Astrocyte of the spinal cord (primary cell): ENCODE measurements at regions not wholly inside any gene's neighbourhood (a gene's known extent, or its start where the extent isn't known, plus 50 kb on each side); places are given as distances from the start of the nearest gene placed in this dataset.

Experiments used
- DNase-seq: peaks from one replicate; pipeline ENCODE4 v3.0.0; 2011; ENCODE audit warnings: low read depth, low spot score
- H3K4me3 ChIP-seq: 2 replicates; pipeline ENCODE4 v1.5.1; 2011; ENCODE audit warnings: low read depth, mild to moderate bottlenecking, low read length, moderate library complexity
- in situ Hi-C: cut with HindIII; loops from 2 replicates; pipeline ENCODE4 v1.10.0; 2017; ENCODE audit warnings: low sequenced_read_pairs
- TF ChIP-seq, protein P1 (sequence below): IDR thresholded peaks from 2 replicates; pipeline ENCODE4 v1.5.1; 2012; ENCODE audit warnings: low read depth, mild to moderate bottlenecking, low read length, inconsistent platforms

GRCh38 chr3:137297770-137298169 is 340.0 kb downstream of the IL20RB start:
- no peak for DNase-seq
- in situ Hi-C loops = no loop called here
- no peak overlapping the region for H3K4me3 ChIP-seq
- TF ChIP-seq, protein P1, sequence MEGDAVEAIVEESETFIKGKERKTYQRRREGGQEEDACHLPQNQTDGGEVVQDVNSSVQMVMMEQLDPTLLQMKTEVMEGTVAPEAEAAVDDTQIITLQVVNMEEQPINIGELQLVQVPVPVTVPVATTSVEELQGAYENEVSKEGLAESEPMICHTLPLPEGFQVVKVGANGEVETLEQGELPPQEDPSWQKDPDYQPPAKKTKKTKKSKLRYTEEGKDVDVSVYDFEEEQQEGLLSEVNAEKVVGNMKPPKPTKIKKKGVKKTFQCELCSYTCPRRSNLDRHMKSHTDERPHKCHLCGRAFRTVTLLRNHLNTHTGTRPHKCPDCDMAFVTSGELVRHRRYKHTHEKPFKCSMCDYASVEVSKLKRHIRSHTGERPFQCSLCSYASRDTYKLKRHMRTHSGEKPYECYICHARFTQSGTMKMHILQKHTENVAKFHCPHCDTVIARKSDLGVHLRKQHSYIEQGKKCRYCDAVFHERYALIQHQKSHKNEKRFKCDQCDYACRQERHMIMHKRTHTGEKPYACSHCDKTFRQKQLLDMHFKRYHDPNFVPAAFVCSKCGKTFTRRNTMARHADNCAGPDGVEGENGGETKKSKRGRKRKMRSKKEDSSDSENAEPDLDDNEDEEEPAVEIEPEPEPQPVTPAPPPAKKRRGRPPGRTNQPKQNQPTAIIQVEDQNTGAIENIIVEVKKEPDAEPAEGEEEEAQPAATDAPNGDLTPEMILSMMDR = no peak

DNA sequence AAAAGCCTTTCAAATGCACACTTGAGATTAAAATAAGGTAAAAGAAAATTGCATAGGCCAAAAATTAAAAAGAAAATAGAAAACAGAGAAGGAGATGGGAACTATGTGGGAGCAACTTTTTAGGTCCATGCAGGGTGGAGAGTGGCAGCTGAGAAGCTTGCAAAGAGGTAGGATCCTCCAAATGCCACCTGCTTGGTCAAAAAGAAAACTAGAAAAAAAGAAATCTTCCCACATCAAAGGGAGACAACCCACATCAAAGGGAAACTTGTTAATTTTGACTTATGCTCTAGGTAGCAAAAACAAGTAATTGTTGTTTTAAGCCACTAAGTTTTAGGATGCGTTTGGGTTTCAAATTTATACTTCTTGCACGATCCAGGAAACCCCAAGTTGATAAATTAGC is 342.9 kb downstream of the IL20RB start:
- TF ChIP-seq, protein P1 = no peak
- no peak overlapping the region for H3K4me3 ChIP-seq
- in situ Hi-C loops = no loop called here
- DNase-seq = no peak

DNA sequence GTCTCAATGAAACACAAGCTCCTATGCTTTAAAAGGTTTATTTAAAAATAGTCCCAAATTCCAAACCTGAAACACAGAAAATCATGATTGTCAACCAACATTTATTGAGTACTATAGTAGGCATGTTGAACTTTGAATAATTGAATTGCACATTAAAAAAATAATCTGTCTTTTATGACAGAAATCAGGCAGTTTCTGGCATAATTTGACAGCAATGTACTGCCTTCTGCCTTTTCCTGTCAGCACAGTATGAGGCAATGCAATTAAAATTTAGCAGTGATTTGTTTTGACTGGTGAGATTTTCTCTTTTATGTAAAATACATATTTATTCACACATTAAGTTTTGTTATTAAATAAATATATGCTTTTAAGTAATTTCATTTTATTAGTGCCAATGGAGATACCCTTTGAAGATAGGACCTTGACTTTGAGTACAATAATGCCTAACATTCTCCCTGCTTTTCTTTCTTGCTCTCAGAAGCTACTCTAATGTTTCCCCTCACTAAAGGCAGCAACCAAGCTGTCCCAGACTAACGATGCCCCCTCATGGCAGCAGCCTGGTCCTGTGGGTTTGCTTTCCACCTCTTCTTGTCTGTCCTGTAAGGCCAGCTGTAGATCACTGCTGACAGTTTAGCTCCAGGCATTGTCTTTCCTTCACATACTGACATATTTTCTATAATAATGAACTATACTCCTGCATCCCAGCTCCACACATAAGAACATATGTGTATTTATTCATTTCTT is 346.7 kb downstream of the IL20RB start:
- DNase-seq = no peak
- TF ChIP-seq, protein P1 = no peak
- H3K4me3 ChIP-seq = no peak overlapping the region
- in situ Hi-C loops = no loop called here

DNA sequence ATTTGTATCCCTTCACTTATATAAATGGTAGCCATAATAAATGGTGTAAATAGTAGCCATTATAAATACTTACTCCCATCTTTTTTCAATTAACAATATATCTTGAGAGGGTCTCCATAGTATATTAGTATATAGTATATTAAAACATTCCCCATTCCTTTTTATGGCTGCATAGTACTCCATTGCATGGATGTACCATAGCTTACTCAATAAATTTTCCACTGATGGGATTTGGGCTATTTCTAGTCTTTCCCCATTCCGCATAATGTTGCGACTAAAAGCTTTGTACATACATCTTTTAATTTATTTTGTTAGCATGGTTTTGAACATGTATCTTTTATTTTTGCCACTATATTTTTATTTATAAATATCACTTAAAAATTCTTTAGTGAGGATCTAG is 366.3 kb downstream of the IL20RB start:
- DNase-seq = no peak
- in situ Hi-C loops = no loop called here
- H3K4me3 ChIP-seq = no peak overlapping the region
- TF ChIP-seq, protein P1 = no peak

DNA sequence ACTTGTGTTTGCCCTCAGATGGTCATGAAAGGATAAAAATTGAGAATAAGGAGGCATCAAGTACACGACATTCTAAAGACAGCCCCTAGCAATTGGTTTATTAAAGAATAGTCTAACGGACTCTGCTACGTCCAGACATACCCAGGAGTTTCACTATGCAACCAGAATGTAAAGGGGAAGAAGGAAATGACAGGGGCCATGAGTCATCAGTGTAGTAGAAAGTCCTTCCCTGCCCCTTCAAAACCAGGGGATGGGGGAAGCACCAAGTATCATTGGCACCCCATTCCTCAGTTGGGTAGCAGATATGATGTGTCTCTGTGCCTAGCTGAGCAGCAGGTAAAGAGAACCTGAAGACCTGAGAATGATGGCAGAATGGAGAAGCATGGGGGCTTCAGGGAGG is 367.4 kb downstream of the IL20RB start:
- in situ Hi-C loops = no loop called here
- TF ChIP-seq, protein P1 = no peak
- no peak for DNase-seq
- no peak overlapping the region for H3K4me3 ChIP-seq

DNA sequence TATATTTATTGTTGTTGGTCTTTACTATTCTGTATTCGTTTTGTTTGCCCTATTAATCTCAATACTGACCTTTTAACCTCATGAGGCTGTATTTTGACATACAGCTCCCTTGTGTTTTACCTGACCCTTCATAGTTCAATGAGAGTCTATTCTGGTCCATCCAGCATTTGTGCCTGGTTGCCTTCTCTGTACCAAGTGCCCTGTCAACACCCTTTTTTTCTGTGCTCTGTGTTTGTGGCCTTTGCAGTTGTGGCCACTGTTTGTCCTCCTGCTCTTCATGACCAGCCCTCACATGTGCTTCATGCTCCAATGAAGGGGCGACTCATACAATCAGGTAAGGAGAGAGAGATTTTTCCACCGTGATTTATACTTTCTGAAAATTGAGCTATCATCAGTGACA is 368.2 kb downstream of the IL20RB start:
- TF ChIP-seq, protein P1 = no peak
- in situ Hi-C loops = no loop called here
- no peak for DNase-seq
- no peak overlapping the region for H3K4me3 ChIP-seq
